ENCODE measurements at regions not wholly inside any gene's neighbourhood (a gene's known extent, or its start where the extent isn't known, plus 50 kb on each side); places are given as distances from the start of the nearest gene placed in this dataset.

- TF ChIP-seq CTCF (IDR thresholded peaks at IDR 0.05) (no peak), ZFX (IDR thresholded peaks at IDR 0.05; ENCODE audit: borderline replicate concordance) (no peak)
- no peak overlapping the region for H3K27ac ChIP-seq
These were observed 403.5 kb downstream of the DIPK2A start for GRCh38 chr3:144375088-144375487.

GRCh38 chr3:144380849-144381248 lies 409.2 kb downstream of the DIPK2A start:
- H3K27ac ChIP-seq: peak overlapping the region; percentile 25
- TF ChIP-seq CTCF (IDR thresholded peaks at IDR 0.05) (no peak), ZFX (IDR thresholded peaks at IDR 0.05; ENCODE audit: borderline replicate concordance) (no peak)

GRCh38 chr3:144381607-144382006 lies 410.0 kb downstream of the DIPK2A start:
- H3K27ac ChIP-seq: no peak overlapping the region; the same call in 1 of the 2 replicates
- TF ChIP-seq ZFX (IDR thresholded peaks at IDR 0.05; ENCODE audit: borderline replicate concordance) (no peak), CTCF (IDR thresholded peaks at IDR 0.05) (no peak)

GRCh38 chr3:144384241-144384979 lies 412.8 kb downstream of the DIPK2A start:
- no peak for TF ChIP-seq CTCF (IDR thresholded peaks at IDR 0.05)
- TF ChIP-seq ZFX (IDR thresholded peaks at IDR 0.05; ENCODE audit: borderline replicate concordance): no peak
- peak overlapping the region; percentile 81 for H3K27ac ChIP-seq

GRCh38 chr3:144390786-144391185 lies 419.2 kb downstream of the DIPK2A start:
- H3K27ac ChIP-seq: no peak overlapping the region
- TF ChIP-seq ZFX (IDR thresholded peaks at IDR 0.05; ENCODE audit: borderline replicate concordance) (no peak), CTCF (IDR thresholded peaks at IDR 0.05) (no peak)

- no peak for TF ChIP-seq ZFX (IDR thresholded peaks at IDR 0.05; ENCODE audit: borderline replicate concordance)
- no peak for TF ChIP-seq CTCF (IDR thresholded peaks at IDR 0.05)
- H3K27ac ChIP-seq: no peak overlapping the region
These were observed 419.6 kb downstream of the DIPK2A start for GRCh38 chr3:144391236-144391635.

- H3K27ac ChIP-seq: no peak overlapping the region
- no peak for TF ChIP-seq ZFX (IDR thresholded peaks at IDR 0.05; ENCODE audit: borderline replicate concordance)
- TF ChIP-seq CTCF (IDR thresholded peaks at IDR 0.05): no peak
These were observed 422.4 kb downstream of the DIPK2A start for GRCh38 chr3:144394032-144394431.

All from 22Rv1 (cell line).